GM23338 (cell line): ENCODE measurements at regions not wholly inside any gene's neighbourhood (a gene's known extent, or its start where the extent isn't known, plus 50 kb on each side); places are given as distances from the start of the nearest gene placed in this dataset.

ENCODE experiments used
- ATAC-seq: fragments of 200-7000 bp; cut with Tn5 transposase; 3 replicates; pipeline ENCODE4 v1.9.1; 2020
- DNase-seq: peaks from one replicate; pipeline ENCODE4 v3.0.0-alpha.2; 2015; ENCODE audit warnings: low spot score
- H2AFZ ChIP-seq: fragments of 200-600 bp; sonication (generic); 2 replicates; pipeline ENCODE4 v1.8.0; 2016; ENCODE audit warnings: antibody characterized with exemption, mild to moderate bottlenecking, moderate library complexity
- H3F3A ChIP-seq: fragments of 200-600 bp; sonication (generic); replicated peaks from 2 replicates; pipeline ENCODE4 v1.8.0; 2017; ENCODE audit warnings: antibody characterized with exemption, mixed run types, low read depth
- H3K27ac ChIP-seq: fragments of 200-600 bp; sonication (generic); 2 replicates; pipeline ENCODE4 v1.6.1; 2016; ENCODE audit warnings: low read depth
- H3K27me3 ChIP-seq: fragments of 200-600 bp; sonication (generic); 2 replicates; pipeline ENCODE4 v1.8.0; 2016; ENCODE audit warnings: mild to moderate bottlenecking, mixed run types, moderate library complexity; ENCODE audit not compliant: insufficient read depth
- H3K36me3 ChIP-seq: fragments of 200-600 bp; sonication (generic); 2 replicates; pipeline ENCODE4 v1.8.0; 2016; ENCODE audit warnings: mild to moderate bottlenecking; ENCODE audit not compliant: insufficient read depth
- H3K4me1 ChIP-seq: fragments of 200-600 bp; sonication (generic); 2 replicates; pipeline ENCODE4 v1.8.0; 2016; ENCODE audit warnings: mild to moderate bottlenecking, moderate library complexity; ENCODE audit not compliant: insufficient read depth
- H3K4me2 ChIP-seq: fragments of 200-600 bp; sonication (generic); 2 replicates; pipeline ENCODE4 v1.7.1; 2017; ENCODE audit warnings: mixed run types
- H3K4me3 ChIP-seq: fragments of 200-600 bp; sonication (generic); 2 replicates; pipeline ENCODE4 v1.6.1; 2016; ENCODE audit warnings: mixed run types
- H3K79me2 ChIP-seq: fragments of 200-600 bp; sonication (generic); replicated peaks from 2 replicates; pipeline ENCODE4 v1.8.0; 2017; ENCODE audit warnings: mild to moderate bottlenecking; ENCODE audit not compliant: insufficient read depth
- H3K9me2 ChIP-seq: fragments of 200-600 bp; sonication (generic); 2 replicates; pipeline ENCODE4 v1.8.0; 2017; ENCODE audit not compliant: insufficient read depth
- H4K20me1 ChIP-seq: fragments of 200-600 bp; sonication (generic); replicated peaks from 2 replicates; pipeline ENCODE4 v1.8.0; 2017; ENCODE audit warnings: mild to moderate bottlenecking; ENCODE audit not compliant: insufficient read depth
- H3K27ac Mint-ChIP-seq: 2 replicates; pipeline ENCODE4 v1.8.0; 2020; ENCODE audit warnings: inconsistent platforms, mild to moderate bottlenecking, moderate library complexity, mixed read lengths
- H3K27me3 Mint-ChIP-seq: 3 replicates; pipeline ENCODE4 v1.8.0; 2022; ENCODE audit warnings: low read depth, mild to moderate bottlenecking, moderate library complexity, mixed read lengths, inconsistent platforms; ENCODE audit not compliant: insufficient read depth, poor library complexity
- H3K36me3 Mint-ChIP-seq: 3 replicates; pipeline ENCODE4 v1.8.0; 2021; ENCODE audit warnings: low read depth, mild to moderate bottlenecking, inconsistent platforms, moderate library complexity, mixed read lengths
- H3K4me1 Mint-ChIP-seq: 3 replicates; pipeline ENCODE4 v1.8.0; 2020; ENCODE audit warnings: mild to moderate bottlenecking, inconsistent platforms, mixed read lengths
- H3K4me3 Mint-ChIP-seq: 3 replicates; pipeline ENCODE4 v1.8.0; 2021; ENCODE audit warnings: moderate library complexity, mild to moderate bottlenecking, inconsistent platforms, mixed read lengths
- H3K9me3 Mint-ChIP-seq: 3 replicates; pipeline ENCODE4 v1.8.0; 2020; ENCODE audit warnings: moderate library complexity, mild to moderate bottlenecking, inconsistent platforms, mixed read lengths
- CREB1 ChIP-seq: fragments of 250-450 bp; sonication (Bioruptor Pico); IDR thresholded peaks from 2 replicates; pipeline ENCODE4 v1.5.0; 2020; ENCODE audit warnings: low read depth, mild to moderate bottlenecking, moderate library complexity
- EZH2phosphoT487 ChIP-seq: fragments of 200-600 bp; sonication (generic); IDR thresholded peaks from one replicate; pipeline ENCODE4 v1.8.1; 2018; ENCODE audit warnings: antibody characterized with exemption; ENCODE audit not compliant: unreplicated experiment
- POLR2AphosphoS5 ChIP-seq: IDR thresholded peaks from 2 replicates; pipeline ENCODE4 v1.6.1; 2016; ENCODE audit warnings: antibody characterized with exemption, low read depth
- STAT1 ChIP-seq: IDR thresholded peaks from one replicate; pipeline ENCODE4 v1.6.1; 2016; ENCODE audit warnings: antibody characterized with exemption; ENCODE audit not compliant: unreplicated experiment
- ZNF114 ChIP-seq: fragments of 250-450 bp; sonication (Bioruptor Pico); IDR thresholded peaks from 2 replicates; pipeline ENCODE4 v1.5.0; 2020; ENCODE audit warnings: mild to moderate bottlenecking, moderate library complexity
- TF ChIP-seq, protein P1 (sequence below): fragments of 250-450 bp; sonication (Bioruptor Pico); IDR thresholded peaks from 2 replicates; pipeline ENCODE4 v1.5.0; 2020; ENCODE audit warnings: mild to moderate bottlenecking, moderate library complexity
- TF ChIP-seq, protein P2 (sequence below), 2 experiments: fragments of 200-600 bp in 1 of 2; sonication (generic) in 1 of 2; conservative IDR thresholded peaks; 2 replicates each; pipeline versions ENCODE4 v1.5.1 to v1.6.1; 2016 to 2017; ENCODE audit warnings: antibody characterized with exemption in 2 of 2, low read depth in 2 of 2, mild to moderate bottlenecking in 2 of 2, moderate library complexity in 1 of 2

DNA sequence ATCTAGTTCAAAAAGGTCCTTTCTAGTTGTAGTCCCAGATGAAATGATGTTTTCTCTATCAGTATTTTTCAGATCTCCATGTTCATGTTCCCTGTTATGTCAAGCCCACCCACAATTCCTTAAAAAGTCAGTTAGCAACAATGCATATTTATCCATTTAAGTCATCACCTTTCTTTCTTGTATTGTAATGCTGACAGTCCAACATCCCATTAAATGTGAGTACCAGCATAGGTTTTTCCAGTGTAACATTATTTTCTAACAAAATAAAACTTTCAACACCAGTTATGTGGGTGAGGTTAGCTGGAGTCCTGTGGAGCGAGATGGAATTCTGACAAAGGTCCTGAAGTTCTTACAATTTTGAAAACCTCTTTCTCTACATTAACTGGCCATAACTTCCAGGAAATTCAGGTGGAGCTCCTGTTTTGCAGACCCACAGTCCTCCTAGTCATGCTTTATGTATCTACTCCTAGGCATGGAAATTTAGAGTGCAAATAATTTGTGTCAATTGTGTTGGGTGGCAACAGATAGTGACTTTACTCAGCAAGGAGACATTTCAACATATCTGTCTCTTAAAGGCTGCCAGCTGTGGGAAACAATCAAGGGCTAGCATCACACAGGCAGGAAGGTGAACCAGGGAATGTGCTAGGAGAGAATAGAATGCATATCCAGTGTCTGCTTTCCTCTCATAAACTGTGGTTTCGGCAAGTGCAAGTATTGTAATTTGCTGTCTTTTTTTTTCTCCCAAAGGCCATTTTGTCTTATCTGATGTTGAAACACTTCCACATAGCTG lies 162.6 kb downstream of the MTERF1 start (continued):
- TF ChIP-seq, protein P1, sequence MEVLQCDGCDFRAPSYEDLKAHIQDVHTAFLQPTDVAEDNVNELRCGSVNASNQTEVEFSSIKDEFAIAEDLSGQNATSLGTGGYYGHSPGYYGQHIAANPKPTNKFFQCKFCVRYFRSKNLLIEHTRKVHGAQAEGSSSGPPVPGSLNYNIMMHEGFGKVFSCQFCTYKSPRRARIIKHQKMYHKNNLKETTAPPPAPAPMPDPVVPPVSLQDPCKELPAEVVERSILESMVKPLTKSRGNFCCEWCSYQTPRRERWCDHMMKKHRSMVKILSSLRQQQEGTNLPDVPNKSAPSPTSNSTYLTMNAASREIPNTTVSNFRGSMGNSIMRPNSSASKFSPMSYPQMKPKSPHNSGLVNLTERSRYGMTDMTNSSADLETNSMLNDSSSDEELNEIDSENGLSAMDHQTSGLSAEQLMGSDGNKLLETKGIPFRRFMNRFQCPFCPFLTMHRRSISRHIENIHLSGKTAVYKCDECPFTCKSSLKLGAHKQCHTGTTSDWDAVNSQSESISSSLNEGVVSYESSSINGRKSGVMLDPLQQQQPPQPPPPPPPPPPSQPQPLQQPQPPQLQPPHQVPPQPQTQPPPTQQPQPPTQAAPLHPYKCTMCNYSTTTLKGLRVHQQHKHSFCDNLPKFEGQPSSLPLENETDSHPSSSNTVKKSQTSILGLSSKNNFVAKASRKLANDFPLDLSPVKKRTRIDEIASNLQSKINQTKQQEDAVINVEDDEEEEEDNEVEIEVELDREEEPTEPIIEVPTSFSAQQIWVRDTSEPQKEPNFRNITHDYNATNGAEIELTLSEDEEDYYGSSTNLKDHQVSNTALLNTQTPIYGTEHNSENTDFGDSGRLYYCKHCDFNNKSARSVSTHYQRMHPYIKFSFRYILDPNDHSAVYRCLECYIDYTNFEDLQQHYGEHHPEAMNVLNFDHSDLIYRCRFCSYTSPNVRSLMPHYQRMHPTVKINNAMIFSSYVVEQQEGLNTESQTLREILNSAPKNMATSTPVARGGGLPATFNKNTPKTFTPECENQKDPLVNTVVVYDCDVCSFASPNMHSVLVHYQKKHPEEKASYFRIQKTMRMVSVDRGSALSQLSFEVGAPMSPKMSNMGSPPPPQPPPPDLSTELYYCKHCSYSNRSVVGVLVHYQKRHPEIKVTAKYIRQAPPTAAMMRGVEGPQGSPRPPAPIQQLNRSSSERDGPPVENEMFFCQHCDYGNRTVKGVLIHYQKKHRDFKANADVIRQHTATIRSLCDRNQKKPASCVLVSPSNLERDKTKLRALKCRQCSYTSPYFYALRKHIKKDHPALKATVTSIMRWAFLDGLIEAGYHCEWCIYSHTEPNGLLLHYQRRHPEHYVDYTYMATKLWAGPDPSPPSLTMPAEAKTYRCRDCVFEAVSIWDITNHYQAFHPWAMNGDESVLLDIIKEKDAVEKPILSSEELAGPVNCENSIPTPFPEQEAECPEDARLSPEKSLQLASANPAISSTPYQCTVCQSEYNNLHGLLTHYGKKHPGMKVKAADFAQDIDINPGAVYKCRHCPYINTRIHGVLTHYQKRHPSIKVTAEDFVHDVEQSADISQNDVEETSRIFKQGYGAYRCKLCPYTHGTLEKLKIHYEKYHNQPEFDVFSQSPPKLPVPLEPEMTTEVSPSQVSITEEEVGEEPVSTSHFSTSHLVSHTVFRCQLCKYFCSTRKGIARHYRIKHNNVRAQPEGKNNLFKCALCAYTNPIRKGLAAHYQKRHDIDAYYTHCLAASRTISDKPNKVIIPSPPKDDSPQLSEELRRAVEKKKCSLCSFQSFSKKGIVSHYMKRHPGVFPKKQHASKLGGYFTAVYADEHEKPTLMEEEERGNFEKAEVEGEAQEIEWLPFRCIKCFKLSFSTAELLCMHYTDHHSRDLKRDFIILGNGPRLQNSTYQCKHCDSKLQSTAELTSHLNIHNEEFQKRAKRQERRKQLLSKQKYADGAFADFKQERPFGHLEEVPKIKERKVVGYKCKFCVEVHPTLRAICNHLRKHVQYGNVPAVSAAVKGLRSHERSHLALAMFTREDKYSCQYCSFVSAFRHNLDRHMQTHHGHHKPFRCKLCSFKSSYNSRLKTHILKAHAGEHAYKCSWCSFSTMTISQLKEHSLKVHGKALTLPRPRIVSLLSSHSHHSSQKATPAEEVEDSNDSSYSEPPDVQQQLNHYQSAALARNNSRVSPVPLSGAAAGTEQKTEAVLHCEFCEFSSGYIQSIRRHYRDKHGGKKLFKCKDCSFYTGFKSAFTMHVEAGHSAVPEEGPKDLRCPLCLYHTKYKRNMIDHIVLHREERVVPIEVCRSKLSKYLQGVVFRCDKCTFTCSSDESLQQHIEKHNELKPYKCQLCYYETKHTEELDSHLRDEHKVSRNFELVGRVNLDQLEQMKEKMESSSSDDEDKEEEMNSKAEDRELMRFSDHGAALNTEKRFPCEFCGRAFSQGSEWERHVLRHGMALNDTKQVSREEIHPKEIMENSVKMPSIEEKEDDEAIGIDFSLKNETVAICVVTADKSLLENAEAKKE (CRISPR knock-in tag): no peak
- TF ChIP-seq ZNF114 (CRISPR knock-in tag): no peak

DNA sequence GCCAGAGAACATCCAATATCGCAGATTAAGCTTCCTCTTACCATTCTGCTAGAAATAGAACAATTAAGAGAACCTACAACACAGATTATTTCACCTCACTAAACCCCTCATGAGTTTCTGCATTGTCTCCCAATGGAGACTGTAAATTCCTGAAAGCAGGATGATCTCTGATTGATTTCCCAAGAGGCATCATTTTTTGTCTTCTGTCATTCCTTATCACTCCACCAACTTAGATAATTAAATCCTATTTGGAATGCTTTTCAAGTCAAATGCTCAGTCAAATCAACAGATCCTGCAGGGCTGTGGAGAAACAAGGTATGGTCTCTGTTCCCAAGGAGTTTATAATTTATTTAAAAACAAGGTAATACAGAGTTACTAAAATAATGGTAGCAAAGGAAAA lies 161.5 kb downstream of the MTERF1 start:
- Histone ChIP-seq H3K4me3 (no peak overlapping the region), H3K4me1 (peaks cover 4% of the 10 kb centered on the region; the same call in 1 of the 2 replicates), H3K27me3 (no peaks in the 10 kb centered on the region), H3K4me2 (no peak overlapping the region), H3K36me3 (no peaks in the 10 kb centered on the region), H3F3A (no peaks in the 10 kb centered on the region), H3K9me2 (no peaks in the 10 kb centered on the region), H3K79me2 (no peaks in the 10 kb centered on the region), H3K27ac (no peak overlapping the region), H4K20me1 (no peaks in the 10 kb centered on the region), H2AFZ (no peak overlapping the region)
- Mint-ChIP-seq H3K27me3 (peaks cover 1% of the 10 kb centered on the region), H3K27ac (no peak overlapping the region), H3K4me3 (no peak overlapping the region), H3K36me3 (no peaks in the 10 kb centered on the region), H3K4me1 (peaks cover 8% of the 10 kb centered on the region; the same call in 2 of the 3 replicates), H3K9me3 (no peaks in the 10 kb centered on the region)
- ATAC-seq (no peak), DNase-seq (no peak)
- TF ChIP-seq STAT1 (no peak), POLR2AphosphoS5 (no peak), ZNF114 (CRISPR knock-in tag) (no peak), CREB1 (CRISPR knock-in tag) (no peak), EZH2phosphoT487 (no peak)
- TF ChIP-seq, protein P2, sequence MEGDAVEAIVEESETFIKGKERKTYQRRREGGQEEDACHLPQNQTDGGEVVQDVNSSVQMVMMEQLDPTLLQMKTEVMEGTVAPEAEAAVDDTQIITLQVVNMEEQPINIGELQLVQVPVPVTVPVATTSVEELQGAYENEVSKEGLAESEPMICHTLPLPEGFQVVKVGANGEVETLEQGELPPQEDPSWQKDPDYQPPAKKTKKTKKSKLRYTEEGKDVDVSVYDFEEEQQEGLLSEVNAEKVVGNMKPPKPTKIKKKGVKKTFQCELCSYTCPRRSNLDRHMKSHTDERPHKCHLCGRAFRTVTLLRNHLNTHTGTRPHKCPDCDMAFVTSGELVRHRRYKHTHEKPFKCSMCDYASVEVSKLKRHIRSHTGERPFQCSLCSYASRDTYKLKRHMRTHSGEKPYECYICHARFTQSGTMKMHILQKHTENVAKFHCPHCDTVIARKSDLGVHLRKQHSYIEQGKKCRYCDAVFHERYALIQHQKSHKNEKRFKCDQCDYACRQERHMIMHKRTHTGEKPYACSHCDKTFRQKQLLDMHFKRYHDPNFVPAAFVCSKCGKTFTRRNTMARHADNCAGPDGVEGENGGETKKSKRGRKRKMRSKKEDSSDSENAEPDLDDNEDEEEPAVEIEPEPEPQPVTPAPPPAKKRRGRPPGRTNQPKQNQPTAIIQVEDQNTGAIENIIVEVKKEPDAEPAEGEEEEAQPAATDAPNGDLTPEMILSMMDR (conservative IDR thresholded peaks at IDR 0.05; ENCODE audit: low read depth in 2 of 2): no peak
- TF ChIP-seq, protein P1 (CRISPR knock-in tag): no peak
